ENCODE measurements at regions not wholly inside any gene's neighbourhood (a gene's known extent, or its start where the extent isn't known, plus 50 kb on each side); places are given as distances from the start of the nearest gene placed in this dataset.
A peak's percentile ranks its signal among the peaks of the same experiment; 100 is the strongest.
"Not testable (repeated sequence)": the region's sequence is repeated elsewhere in the genome, so short reads cannot be mapped to it uniquely, and the experiment has no call there.

DNA sequence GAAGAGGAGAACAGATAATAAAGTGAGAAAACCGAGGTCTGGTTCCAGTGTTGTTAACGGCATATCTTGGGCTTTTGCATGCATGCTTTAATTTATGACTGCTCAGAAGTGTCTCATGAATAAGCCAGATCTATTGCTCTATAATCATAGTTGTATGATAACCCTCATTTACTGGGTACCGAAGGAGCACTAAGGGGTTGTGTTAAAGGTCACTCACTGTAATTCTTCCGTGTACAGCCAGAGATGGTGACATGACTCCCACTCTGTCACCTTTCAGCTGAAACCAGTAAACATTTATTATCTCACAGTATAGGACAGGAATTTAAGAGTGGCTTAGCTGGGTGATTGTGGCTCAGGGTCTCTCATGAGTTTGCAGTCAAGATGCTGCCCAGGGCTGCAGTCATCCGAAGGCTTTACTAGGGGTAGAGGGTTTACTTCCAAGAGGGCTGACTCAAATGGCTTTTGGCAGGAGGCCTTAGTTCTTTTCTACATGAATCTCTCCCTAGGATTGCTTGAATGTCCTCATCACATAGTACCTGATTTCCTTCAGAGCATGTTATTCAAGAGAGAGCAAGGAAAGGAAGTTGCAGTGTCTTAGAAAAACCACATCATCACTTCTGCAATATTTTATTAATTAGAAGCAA is 107.0 kb downstream of the NAB1 start:
- no peak for DNase-seq
- Histone ChIP-seq H3K4me3 (no peak overlapping the region), H3K9me3 (no peaks in the 10 kb centered on the region), H3K36me3 (no peaks in the 10 kb centered on the region), H3K27me3 (no peaks in the 10 kb centered on the region), H3K4me1 (ENCODE audit: insufficient read depth) (no peaks in the 10 kb centered on the region), H3K27ac (no peak overlapping the region)
- intact Hi-C loops (cut with DNase I) = no loop called here
- TF ChIP-seq EP300 (IDR thresholded peaks at IDR 0.05) (no peak), POLR2A (IDR thresholded peaks at IDR 0.05) (no peak)
- TF ChIP-seq, protein P1, sequence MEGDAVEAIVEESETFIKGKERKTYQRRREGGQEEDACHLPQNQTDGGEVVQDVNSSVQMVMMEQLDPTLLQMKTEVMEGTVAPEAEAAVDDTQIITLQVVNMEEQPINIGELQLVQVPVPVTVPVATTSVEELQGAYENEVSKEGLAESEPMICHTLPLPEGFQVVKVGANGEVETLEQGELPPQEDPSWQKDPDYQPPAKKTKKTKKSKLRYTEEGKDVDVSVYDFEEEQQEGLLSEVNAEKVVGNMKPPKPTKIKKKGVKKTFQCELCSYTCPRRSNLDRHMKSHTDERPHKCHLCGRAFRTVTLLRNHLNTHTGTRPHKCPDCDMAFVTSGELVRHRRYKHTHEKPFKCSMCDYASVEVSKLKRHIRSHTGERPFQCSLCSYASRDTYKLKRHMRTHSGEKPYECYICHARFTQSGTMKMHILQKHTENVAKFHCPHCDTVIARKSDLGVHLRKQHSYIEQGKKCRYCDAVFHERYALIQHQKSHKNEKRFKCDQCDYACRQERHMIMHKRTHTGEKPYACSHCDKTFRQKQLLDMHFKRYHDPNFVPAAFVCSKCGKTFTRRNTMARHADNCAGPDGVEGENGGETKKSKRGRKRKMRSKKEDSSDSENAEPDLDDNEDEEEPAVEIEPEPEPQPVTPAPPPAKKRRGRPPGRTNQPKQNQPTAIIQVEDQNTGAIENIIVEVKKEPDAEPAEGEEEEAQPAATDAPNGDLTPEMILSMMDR (IDR thresholded peaks at IDR 0.05) = no peak
- WGBS, 3 donors = 25 to 35% (median 29%) methylated on average over 5 of the region's 5 CpGs

DNA sequence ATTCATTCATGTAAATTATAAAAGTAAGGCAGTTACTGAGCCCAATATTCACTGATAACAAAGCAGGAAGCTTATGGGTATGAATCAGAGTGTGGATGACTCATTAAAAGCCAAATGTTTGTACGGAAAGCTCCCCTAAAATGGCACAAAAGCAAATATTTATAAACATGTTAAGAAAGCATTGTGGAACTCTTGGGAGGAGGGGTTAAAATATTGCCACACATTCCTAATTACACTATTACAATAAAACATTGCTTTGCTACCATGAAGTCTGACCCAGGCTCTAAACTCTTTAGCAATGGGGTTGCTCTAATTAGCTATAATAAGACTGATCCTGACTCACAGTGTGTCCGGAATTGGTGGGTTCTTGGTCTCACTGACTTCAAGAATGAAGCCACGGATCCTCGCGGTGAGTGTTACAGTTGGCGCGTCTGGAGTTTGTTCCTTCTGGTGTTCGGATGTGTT is 110.9 kb downstream of the NAB1 start:
- WGBS, 3 donors = 79 to 86% (median 85%) methylated on average over 8 of the region's 8 CpGs
- TF ChIP-seq EP300 (IDR thresholded peaks at IDR 0.05) (no peak), POLR2A (IDR thresholded peaks at IDR 0.05) (no peak)
- TF ChIP-seq, protein P1 (IDR thresholded peaks at IDR 0.05) = no peak
- Histone ChIP-seq H3K27ac (no peak overlapping the region), H3K27me3 (no peaks in the 10 kb centered on the region), H3K4me1 (ENCODE audit: insufficient read depth) (no peaks in the 10 kb centered on the region), H3K9me3 (no peaks in the 10 kb centered on the region), H3K36me3 (no peaks in the 10 kb centered on the region), H3K4me3 (no peak overlapping the region)
- intact Hi-C loops (cut with DNase I) = no loop called here
- DNase-seq = no peak

- H3K4me3 ChIP-seq; H3K27me3 ChIP-seq; intact Hi-C loops (cut with DNase I); H3K27ac ChIP-seq; H3K9me3 ChIP-seq; H3K4me1 ChIP-seq (ENCODE audit: insufficient read depth); H3K36me3 ChIP-seq: not testable (repeated sequence)
- WGBS, 3 donors = 52 to 81% (median 64%) methylated on average over 25 to 30 of the region's 30 CpGs
- DNase-seq = peak in 2 of 5 donors; percentile 21 to 33
Observed at GRCh38 chr2:190760353-190761150, 111.7 kb downstream of the NAB1 start.

GRCh38 chr2:190761216-190761615 is 112.3 kb downstream of the NAB1 start:
- H3K27me3 ChIP-seq; H3K9me3 ChIP-seq; H3K4me1 ChIP-seq (ENCODE audit: insufficient read depth); H3K27ac ChIP-seq; intact Hi-C loops (cut with DNase I); H3K36me3 ChIP-seq; H3K4me3 ChIP-seq: not testable (repeated sequence)
- 13 to 42% (median 37%) methylated on average over 19 to 28 of the region's 28 CpGs for WGBS, 3 donors
- DNase-seq = peak in 2 of 5 donors; percentile 22 to 32

DNA sequence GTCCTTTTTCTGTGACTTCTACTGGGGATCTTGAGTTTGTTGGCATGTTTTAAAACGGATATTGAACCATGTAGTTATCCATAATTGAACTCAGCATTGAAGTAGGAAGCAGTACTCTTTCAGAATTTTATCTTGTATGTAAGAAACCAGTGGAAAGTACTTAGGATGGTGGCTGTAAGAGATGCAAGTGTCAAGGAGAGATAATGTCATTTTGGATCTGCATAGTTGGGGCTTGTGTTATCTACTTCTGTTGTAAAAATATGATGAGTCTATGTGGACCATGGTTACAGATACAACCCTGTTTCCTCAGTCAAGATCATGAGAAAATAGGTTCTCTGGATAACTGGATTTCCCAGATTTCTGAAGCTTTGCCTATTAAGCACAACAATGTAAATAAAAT is 113.7 kb downstream of the NAB1 start:
- no peaks in the 10 kb centered on the region for H3K36me3 ChIP-seq
- intact Hi-C loops (cut with DNase I) = no loop called here
- no peaks in the 10 kb centered on the region for H3K9me3 ChIP-seq
- H3K27me3 ChIP-seq = no peaks in the 10 kb centered on the region
- 85 to 92% (median 88%) methylated on average over 1 of the region's 1 CpG for WGBS, 3 donors
- H3K4me1 ChIP-seq (ENCODE audit: insufficient read depth) = no peaks in the 10 kb centered on the region
- no peak overlapping the region for H3K4me3 ChIP-seq
- DNase-seq = no peak
- TF ChIP-seq POLR2A (IDR thresholded peaks at IDR 0.05) (no peak), EP300 (IDR thresholded peaks at IDR 0.05) (no peak)
- TF ChIP-seq, protein P1 (IDR thresholded peaks at IDR 0.05) = no peak
- H3K27ac ChIP-seq = no peak overlapping the region
